ENCODE measurements at regions not wholly inside any gene's neighbourhood (a gene's known extent, or its start where the extent isn't known, plus 50 kb on each side); places are given as distances from the start of the nearest gene placed in this dataset.

DNA sequence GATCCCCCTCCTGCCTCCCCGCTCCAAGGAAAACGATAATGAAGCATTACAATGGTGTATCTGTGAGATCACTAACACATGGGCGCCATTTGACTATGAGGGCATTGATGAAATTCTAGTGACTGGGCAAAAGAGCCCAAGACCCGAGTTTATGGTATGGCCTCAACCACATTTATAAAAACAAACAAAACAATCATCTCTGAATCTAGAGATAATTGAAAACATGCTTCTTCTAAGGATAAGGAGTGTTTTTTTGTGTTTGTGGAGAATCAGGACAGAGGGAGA is 100.9 kb upstream of the SEMA6A start:
- Mint-ChIP-seq H3K27me3 (ENCODE audit: low read depth) (peaks cover 2% of the 10 kb centered on the region), H3K4me1 (ENCODE audit: low read depth) (peaks cover 4% of the 10 kb centered on the region), H3K4me3 (ENCODE audit: unreplicated experiment) (no peak overlapping the region), H3K36me3 (ENCODE audit: low read depth) (no peaks in the 10 kb centered on the region), H3K9me3 (ENCODE audit: low read depth) (peaks cover 3% of the 10 kb centered on the region), H3K27ac (ENCODE audit: unreplicated experiment) (no peak overlapping the region)
- no peak for DNase-seq (ENCODE audit: low spot score)
- TF ChIP-seq, protein P1, sequence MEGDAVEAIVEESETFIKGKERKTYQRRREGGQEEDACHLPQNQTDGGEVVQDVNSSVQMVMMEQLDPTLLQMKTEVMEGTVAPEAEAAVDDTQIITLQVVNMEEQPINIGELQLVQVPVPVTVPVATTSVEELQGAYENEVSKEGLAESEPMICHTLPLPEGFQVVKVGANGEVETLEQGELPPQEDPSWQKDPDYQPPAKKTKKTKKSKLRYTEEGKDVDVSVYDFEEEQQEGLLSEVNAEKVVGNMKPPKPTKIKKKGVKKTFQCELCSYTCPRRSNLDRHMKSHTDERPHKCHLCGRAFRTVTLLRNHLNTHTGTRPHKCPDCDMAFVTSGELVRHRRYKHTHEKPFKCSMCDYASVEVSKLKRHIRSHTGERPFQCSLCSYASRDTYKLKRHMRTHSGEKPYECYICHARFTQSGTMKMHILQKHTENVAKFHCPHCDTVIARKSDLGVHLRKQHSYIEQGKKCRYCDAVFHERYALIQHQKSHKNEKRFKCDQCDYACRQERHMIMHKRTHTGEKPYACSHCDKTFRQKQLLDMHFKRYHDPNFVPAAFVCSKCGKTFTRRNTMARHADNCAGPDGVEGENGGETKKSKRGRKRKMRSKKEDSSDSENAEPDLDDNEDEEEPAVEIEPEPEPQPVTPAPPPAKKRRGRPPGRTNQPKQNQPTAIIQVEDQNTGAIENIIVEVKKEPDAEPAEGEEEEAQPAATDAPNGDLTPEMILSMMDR (IDR thresholded peaks at IDR 0.05): no peak

GRCh38 chr5:116674881-116675625 is 100.4 kb upstream of the SEMA6A start:
- no peaks in the 10 kb centered on the region for H3K36me3 Mint-ChIP-seq (ENCODE audit: low read depth)
- no peak overlapping the region for H3K4me3 Mint-ChIP-seq (ENCODE audit: unreplicated experiment)
- H3K27ac Mint-ChIP-seq (ENCODE audit: unreplicated experiment): no peak overlapping the region
- peaks cover 3% of the 10 kb centered on the region for H3K4me1 Mint-ChIP-seq (ENCODE audit: low read depth)
- no peaks in the 10 kb centered on the region for H3K9me3 Mint-ChIP-seq (ENCODE audit: low read depth)
- no peak for DNase-seq (ENCODE audit: low spot score)
- TF ChIP-seq, protein P1 (IDR thresholded peaks at IDR 0.05): no peak
- peaks cover 2% of the 10 kb centered on the region for H3K27me3 Mint-ChIP-seq (ENCODE audit: low read depth)

DNA sequence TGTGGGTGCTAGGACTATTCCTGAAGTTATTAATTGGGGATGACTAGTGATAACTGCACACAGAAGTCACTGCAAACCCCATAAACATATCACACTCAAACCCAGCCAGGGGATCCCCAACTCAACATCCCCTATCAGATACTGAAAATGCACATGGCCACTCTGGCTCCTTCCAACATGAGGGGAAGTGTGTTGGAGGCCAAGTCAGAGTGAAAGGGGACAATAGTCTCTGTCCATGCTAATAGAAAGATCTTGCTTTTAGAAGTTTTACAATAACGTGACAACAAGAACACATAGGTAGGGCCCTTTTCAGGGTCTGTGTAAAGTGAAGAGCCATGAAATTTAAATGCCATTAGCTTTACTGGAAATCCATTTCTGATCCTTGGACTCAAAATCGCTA is 98.8 kb upstream of the SEMA6A start:
- Mint-ChIP-seq H3K27ac (ENCODE audit: unreplicated experiment) (no peak overlapping the region), H3K27me3 (ENCODE audit: low read depth) (peaks cover 2% of the 10 kb centered on the region), H3K4me1 (ENCODE audit: low read depth) (peaks cover 10% of the 10 kb centered on the region), H3K36me3 (ENCODE audit: low read depth) (no peaks in the 10 kb centered on the region), H3K4me3 (ENCODE audit: unreplicated experiment) (no peak overlapping the region), H3K9me3 (ENCODE audit: low read depth) (no peaks in the 10 kb centered on the region)
- DNase-seq (ENCODE audit: low spot score): no peak
- TF ChIP-seq, protein P1 (IDR thresholded peaks at IDR 0.05): no peak

- Mint-ChIP-seq H3K9me3 (ENCODE audit: low read depth) (no peaks in the 10 kb centered on the region), H3K4me1 (ENCODE audit: low read depth) (peaks cover 10% of the 10 kb centered on the region), H3K4me3 (ENCODE audit: unreplicated experiment) (no peak overlapping the region), H3K27me3 (ENCODE audit: low read depth) (peaks cover 2% of the 10 kb centered on the region), H3K27ac (ENCODE audit: unreplicated experiment) (no peak overlapping the region), H3K36me3 (ENCODE audit: low read depth) (no peaks in the 10 kb centered on the region)
- TF ChIP-seq, protein P1 (IDR thresholded peaks at IDR 0.05): no peak
- no peak for DNase-seq (ENCODE audit: low spot score)
These were observed 97.6 kb upstream of the SEMA6A start for GRCh38 chr5:116672203-116672602.

GRCh38 chr5:116671211-116671736 is 96.7 kb upstream of the SEMA6A start:
- no peak for DNase-seq (ENCODE audit: low spot score)
- H3K27me3 Mint-ChIP-seq (ENCODE audit: low read depth): peaks cover 2% of the 10 kb centered on the region
- no peaks in the 10 kb centered on the region for H3K36me3 Mint-ChIP-seq (ENCODE audit: low read depth)
- H3K9me3 Mint-ChIP-seq (ENCODE audit: low read depth): no peaks in the 10 kb centered on the region
- no peak overlapping the region for H3K4me3 Mint-ChIP-seq (ENCODE audit: unreplicated experiment)
- H3K4me1 Mint-ChIP-seq (ENCODE audit: low read depth): peaks cover 10% of the 10 kb centered on the region
- H3K27ac Mint-ChIP-seq (ENCODE audit: unreplicated experiment): no peak overlapping the region
- TF ChIP-seq, protein P1 (IDR thresholded peaks at IDR 0.05): no peak
